GM21619 (cell line): ENCODE measurements at regions not wholly inside any gene's neighbourhood (a gene's known extent, or its start where the extent isn't known, plus 50 kb on each side); places are given as distances from the start of the nearest gene placed in this dataset.

Source experiments
- ATAC-seq: cut with Tn5 transposase; IDR thresholded peaks from one replicate; pipeline ENCODE4 v1.9.1; 2021; ENCODE audit not compliant: unreplicated experiment

DNA sequence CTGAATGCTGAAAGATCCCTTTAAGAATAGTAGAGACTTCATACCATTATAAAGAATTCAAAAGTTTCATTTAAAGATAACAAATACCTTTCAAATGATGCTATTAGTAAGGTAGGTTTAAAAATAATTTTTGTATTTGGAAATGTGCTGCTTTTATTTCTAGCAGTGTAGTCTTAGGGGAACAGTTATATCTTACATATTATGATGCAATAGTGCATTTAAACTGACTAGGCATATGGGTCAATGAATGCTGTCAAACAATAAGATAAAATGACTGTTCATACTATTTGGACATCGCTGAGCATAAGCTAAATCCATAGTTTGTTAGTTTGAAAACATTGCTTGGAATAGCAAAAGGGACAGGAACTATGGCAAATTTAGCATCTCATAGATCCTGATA is 354.8 kb upstream of the SEMA3A start:
- no peak for ATAC-seq

DNA sequence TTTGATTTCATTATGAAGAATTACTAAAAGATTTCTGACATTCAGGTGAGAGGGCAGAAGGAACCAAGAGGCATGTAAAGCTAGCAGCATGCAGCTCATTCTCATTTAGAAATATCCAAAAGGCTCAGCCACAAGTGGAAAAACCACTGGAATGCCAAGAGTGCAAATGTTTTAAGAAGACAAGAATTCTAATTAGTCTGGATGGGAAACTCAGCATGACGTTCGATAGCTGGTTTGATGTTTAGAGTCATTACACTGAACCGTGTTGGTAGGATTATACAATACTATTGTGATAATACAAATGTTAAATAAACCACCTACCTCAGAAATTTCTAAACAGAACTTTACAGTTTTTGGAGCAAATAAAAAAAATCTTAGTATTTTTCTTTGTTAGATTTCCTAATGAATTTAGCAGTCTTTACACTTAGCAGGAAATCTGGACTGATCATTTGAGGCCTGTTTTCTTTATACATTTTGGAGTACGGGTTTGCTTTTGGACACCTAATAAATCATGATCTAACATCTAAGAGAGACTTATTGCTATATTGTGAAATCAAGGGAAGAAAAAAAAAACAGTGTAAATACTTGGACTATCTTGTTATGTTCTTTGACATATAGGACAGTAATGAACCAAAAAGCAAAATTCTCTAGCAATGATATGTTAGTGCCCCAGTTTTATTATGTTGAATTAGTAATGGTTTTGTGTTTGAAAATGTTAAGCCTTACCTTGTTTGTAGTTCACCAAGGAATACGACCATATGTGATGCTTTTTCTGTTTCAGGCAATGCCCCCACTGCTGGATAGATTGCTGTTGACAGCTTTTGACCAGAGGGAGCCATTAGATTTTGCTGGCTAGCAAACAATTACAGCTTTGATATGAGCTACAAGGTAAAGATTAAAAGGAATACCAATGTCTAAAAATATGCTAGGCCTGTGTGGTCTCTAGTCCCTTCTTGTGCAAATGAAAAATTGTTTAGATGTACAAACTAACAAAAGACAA is 354.1 kb upstream of the SEMA3A start:
- no peak for ATAC-seq

DNA sequence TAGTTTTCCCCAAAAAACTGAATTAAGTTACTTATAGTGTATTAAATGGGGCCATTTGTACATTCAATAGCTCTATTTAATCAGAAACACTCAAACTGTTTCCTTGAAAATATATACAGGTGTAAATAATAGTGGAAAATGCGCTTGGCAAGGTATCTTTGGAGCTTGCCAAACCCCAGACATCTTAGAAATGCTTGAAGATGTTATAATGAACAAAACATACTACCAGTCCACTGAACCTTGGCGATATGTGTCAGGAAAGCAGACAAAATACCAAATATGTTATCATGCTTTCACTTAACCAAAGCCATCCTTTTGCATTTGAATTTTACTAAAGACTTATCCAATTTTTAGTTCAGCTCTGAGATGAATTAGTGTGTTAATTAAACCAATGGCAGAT is 352.7 kb upstream of the SEMA3A start:
- no peak for ATAC-seq

- no peak for ATAC-seq
Measured at GRCh38 chr7:84546403-84546802, 351.8 kb upstream of the SEMA3A start.

DNA sequence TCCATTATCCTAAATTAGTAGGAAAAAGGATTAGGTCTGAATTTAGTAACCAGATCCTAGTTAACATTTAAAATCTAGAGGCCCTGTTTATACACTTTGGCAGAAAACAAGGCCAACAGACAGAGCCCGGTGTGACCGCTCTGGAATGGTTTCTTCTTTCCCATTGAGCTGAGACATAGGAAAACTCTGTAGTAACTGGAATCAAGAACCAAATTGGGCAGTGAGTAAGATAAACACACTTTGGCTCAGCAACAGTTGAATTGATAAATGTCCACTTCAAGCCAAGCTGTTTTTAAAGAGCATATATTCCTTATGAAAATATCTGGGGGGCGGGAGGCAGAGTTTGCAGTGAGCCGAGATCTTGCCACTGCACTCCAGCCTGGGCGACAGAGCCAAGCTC is 343.7 kb upstream of the SEMA3A start:
- no peak for ATAC-seq

DNA sequence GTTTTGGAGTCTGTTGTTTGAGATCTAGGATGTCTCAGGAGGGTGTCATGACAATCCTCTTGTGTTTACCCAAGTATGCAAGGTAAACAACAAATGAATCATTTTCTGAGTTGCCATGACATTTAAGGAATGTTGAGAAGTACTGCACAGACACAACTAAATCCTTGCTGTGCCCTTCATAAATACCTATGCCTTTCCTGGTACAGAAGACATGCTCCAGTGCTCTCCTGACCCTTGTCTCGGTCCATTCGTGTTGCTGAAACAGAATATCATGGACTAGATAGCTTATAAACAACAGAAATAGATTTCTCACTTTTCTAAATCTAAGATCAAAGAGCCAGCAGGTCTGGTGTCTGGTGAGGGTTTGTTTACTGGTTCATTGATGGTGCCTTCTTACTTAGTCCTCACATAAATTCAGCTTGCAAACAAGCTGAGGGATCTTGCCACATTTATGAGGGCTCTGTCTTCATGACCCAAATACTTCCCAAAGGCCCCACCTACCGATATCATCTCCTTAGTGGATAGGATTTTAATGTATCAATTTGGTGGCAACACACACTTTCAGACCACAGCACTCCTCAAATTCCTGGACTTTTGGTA is 341.8 kb upstream of the SEMA3A start:
- ATAC-seq = no peak

- no peak for ATAC-seq
Measured at GRCh38 chr7:84535580-84536270, 341.1 kb upstream of the SEMA3A start.

- no peak for ATAC-seq
Measured at GRCh38 chr7:84533182-84533581, 338.6 kb upstream of the SEMA3A start.

DNA sequence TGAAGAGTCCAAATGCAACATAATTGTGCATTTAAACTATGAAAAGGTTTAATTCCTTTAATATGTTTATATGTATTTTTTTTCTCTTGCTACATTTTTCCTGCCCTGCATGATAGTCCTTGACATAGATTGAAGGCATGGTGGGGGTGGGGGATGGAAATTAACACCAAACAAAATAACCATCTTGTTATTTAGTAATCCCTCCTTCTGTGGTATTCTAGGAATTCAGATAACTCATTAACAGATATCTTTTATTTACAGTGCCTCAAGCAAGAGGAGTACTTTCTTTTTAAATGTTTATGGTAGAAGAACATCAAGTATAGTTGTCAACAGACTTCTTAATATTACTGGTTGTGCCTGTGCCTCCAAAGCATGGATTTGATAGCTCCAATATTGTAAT is 337.6 kb upstream of the SEMA3A start:
- no peak for ATAC-seq

- no peak for ATAC-seq
Measured at GRCh38 chr7:84529480-84530205, 335.1 kb upstream of the SEMA3A start.

GRCh38 chr7:84528756-84529479 is 334.3 kb upstream of the SEMA3A start:
- no peak for ATAC-seq

DNA sequence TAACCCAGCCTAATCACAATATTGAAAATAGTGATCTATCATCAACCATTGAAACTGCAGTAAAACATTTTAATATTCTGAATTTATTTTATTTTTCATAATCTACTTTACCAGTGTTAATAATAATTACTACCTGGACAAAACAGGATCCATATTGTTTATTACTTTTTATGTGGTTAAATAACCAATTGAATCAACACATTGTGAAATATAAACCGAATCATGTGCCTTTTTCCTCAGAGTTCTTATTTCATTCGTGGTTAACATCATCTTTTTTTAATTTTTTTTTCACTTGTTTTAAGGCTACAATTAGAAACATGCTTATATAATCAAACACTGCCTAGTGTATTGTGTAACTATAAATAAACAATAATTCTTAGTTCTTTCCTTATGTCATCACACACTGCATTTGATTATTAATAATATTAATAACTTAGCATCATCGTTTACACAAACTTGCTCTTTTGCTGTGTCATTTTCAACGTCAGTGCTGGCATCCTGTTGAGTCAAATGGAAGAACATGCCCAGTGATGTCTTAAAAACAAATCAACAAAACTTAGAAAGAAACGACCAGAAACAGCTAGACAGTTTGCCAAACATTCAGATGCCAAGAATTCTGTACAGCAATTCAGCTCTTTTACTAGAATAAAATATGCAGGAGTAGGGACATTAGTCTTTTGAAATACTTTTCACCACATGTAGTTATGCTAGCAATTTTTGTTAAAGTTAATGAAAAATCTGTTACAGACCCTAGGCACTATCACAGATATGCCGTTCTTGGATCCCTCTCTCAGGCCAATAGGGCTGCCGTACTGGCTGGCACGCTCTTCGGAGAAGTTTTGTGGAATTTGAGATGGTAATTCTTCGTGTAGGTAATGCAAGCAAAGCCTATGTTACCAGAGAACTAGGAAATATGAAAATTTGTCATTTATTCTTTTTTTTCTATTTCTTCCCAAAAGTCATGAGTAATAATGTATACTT is 330.4 kb upstream of the SEMA3A start:
- ATAC-seq = no peak

GRCh38 chr7:84513061-84513460 is 318.5 kb upstream of the SEMA3A start:
- ATAC-seq = no peak

- no peak for ATAC-seq
Measured at GRCh38 chr7:84512055-84512454, 317.5 kb upstream of the SEMA3A start.

DNA sequence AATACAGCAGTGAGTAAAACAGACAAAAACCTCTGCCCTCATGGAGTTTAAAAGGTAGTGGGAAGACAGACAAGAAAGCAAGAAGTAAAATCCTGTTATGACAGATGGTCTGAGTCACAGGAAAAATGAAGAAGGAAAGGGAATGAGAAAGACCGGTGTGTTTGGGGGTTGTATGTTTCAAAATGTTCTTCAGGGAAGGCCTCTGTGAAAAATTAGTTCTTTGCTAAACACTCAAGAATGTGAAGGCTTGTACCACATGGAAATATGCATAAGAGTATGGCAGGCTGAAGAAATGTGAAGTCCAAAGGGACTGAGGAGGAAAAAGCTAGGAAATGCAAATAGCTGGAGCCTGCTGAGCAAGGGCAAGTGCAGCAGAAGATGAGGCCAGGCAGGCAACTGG is 315.9 kb upstream of the SEMA3A start:
- ATAC-seq = no peak

- no peak for ATAC-seq
Measured at GRCh38 chr7:84509522-84509921, 314.9 kb upstream of the SEMA3A start.

GRCh38 chr7:84508606-84509005 is 314.0 kb upstream of the SEMA3A start:
- no peak for ATAC-seq

DNA sequence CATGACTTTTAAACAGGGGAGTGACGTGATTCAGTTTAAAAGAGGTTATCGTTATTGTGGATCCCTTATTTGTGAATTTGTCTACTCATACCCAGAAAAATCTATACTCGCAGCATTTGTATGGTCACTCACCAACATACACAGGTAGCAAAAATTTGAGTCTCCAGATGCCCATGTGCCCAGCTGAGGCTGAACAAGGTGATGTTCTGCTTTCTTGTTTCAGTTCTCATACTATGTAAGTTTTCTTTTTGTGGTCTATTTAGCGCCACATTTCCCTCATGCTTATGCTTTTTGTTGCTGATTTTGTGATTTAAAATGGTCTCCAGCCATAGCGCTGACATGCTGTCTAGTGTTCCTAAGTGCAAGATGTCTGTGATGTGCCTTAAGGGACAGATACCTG is 312.9 kb upstream of the SEMA3A start:
- no peak for ATAC-seq

DNA sequence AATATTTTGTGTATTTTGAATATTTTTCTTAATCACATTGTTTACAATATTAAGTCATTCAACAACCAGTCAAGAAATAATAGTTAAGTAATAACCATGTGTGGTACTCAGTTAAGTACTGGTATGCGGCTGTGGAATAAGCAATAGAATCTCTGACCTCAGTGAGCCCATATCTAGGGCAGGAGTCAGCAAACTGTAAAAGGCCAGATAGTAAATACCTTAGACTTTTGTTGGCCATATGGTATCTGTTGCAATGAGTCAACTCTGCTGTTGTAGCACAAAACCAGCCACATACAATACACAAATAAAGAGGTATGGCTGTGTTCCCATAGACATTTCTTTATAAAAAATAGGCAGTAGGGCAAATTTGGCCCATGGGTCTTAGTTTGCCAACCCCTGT is 311.6 kb upstream of the SEMA3A start:
- ATAC-seq = no peak
